SJSA1 (cell line): ENCODE measurements at regions not wholly inside any gene's neighbourhood (a gene's known extent, or its start where the extent isn't known, plus 50 kb on each side); places are given as distances from the start of the nearest gene placed in this dataset.

Source experiments
- DNase-seq, 2 experiments: peaks; one replicate each; pipeline ENCODE4 v3.0.0-alpha.2; 2015 to 2020; ENCODE audit warnings: low spot score in 2 of 2, low read depth in 1 of 2
- H3K27ac ChIP-seq: fragments of 250-450 bp; sonication (Bioruptor Pico); 2 replicates; pipeline ENCODE4 v1.5.1; 2020; ENCODE audit warnings: mild to moderate bottlenecking, moderate library complexity
- H3K27me3 ChIP-seq: fragments of 250-450 bp; sonication (Bioruptor Pico); replicated peaks from 2 replicates; pipeline ENCODE4 v1.5.1; 2020; ENCODE audit warnings: mild to moderate bottlenecking, moderate library complexity
- H3K36me3 ChIP-seq: fragments of 250-450 bp; sonication (Bioruptor Pico); 2 replicates; pipeline ENCODE4 v1.5.1; 2020; ENCODE audit warnings: mild to moderate bottlenecking
- H3K4me1 ChIP-seq: fragments of 250-450 bp; sonication (Bioruptor Pico); replicated peaks from 2 replicates; pipeline ENCODE4 v1.6.1; 2021; ENCODE audit warnings: mild to moderate bottlenecking
- H3K4me3 ChIP-seq: fragments of 250-450 bp; sonication (Bioruptor Pico); 2 replicates; pipeline ENCODE4 v1.5.1; 2020; ENCODE audit warnings: mild to moderate bottlenecking
- H3K9me3 ChIP-seq: fragments of 250-450 bp; sonication (Bioruptor Pico); replicated peaks from 2 replicates; pipeline ENCODE4 v1.5.1; 2020; ENCODE audit warnings: mild to moderate bottlenecking

DNA sequence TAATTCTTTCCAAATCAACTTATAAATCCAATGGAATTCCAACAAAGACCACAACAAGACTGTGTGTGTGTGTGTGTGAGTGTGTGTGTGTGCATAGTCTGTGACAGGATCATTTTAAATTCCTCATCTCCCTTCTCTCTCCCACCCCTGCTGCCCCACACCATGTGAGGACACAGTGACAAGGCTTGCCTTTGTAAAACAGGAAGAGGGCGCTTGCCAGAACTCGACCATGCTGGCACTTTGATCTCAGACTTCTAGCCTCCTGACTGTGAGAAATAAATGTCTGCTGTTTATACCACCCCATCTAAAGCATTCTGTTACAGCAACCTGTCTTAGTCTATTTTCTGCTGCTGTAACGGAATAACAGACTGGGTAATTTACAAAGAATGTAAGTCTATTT, 99.1 kb downstream of the NSMCE3 start:
- H3K27ac ChIP-seq, result no peak overlapping the region
- no peaks in the 10 kb centered on the region for H3K4me1 ChIP-seq
- no peak for DNase-seq
- no peaks in the 10 kb centered on the region for H3K9me3 ChIP-seq
- H3K36me3 ChIP-seq, result no peaks in the 10 kb centered on the region
- peaks cover 16% of the 10 kb centered on the region for H3K27me3 ChIP-seq
- no peak overlapping the region for H3K4me3 ChIP-seq
